Esophagus muscularis mucosa (tissue), 4 donors: ENCODE measurements at regions not wholly inside any gene's neighbourhood (a gene's known extent, or its start where the extent isn't known, plus 50 kb on each side); places are given as distances from the start of the nearest gene placed in this dataset.

ENCODE experiments used
- DNase-seq: peaks from one replicate; pipeline ENCODE4 v3.0.0-alpha.2; 2017; ENCODE audit errors: extremely low spot score
- H3K27ac ChIP-seq, 4 donors: fragments of 200-600 bp; sonication (generic); replicated peaks in 1 of 4; 1 replicate in 3 of 4; 2 replicates in 1 of 4; pipeline ENCODE4 v1.5.1; 2016 to 2019; ENCODE audit warnings: mild to moderate bottlenecking in 1 of 4
- H3K27me3 ChIP-seq, 4 donors: fragments of 200-600 bp; sonication (generic); one replicate each; pipeline versions ENCODE4 v1.5.1 to v1.6.0; 2016 to 2019
- H3K36me3 ChIP-seq, 4 donors: fragments of 200-600 bp; sonication (generic); one replicate each; pipeline ENCODE4 v1.5.1; 2016 to 2019
- H3K4me1 ChIP-seq, 4 donors: fragments of 200-600 bp; sonication (generic); one replicate each; pipeline ENCODE4 v1.5.1; 2016 to 2019
- H3K4me3 ChIP-seq, 4 donors: fragments of 200-600 bp; sonication (generic); 1 replicate in 2 of 4; 2 replicates in 2 of 4; pipeline ENCODE4 v1.5.1; 2016 to 2019; ENCODE audit warnings: mild to moderate bottlenecking in 4 of 4, moderate library complexity in 1 of 4
- H3K9me3 ChIP-seq, 4 donors: fragments of 200-600 bp; sonication (generic); 1 replicate in 3 of 4; 2 replicates in 1 of 4; pipeline ENCODE4 v1.5.1; 2016 to 2019
- EP300 ChIP-seq: sonication (generic); formaldehyde crosslinking; IDR thresholded peaks from one replicate; pipeline ENCODE4 v1.6.1; 2017; ENCODE audit warnings: antibody characterized with exemption
- POLR2A ChIP-seq: fragments of 450-650 bp; IDR thresholded peaks from one replicate; pipeline ENCODE4 v1.6.1; 2017; ENCODE audit warnings: antibody characterized with exemption, moderate library complexity, mild to moderate bottlenecking, low read depth
- POLR2AphosphoS5 ChIP-seq, 2 donors: sonication (generic); formaldehyde crosslinking; IDR thresholded peaks; one replicate each; pipeline ENCODE4 v1.6.1; 2017; ENCODE audit warnings: antibody characterized with exemption in 2 of 2
- WGBS: methylation state at CpG from one replicate; pipeline ENCODE4 v1.1.5; 2018; 5-methylcytosine and 5-hydroxymethylcytosine counted together
- intact Hi-C: fragments of 100-400 bp; cut with DNase I; formaldehyde crosslinking; loops from one replicate; pipeline ENCODE4 v1.15.1; 2023
- TF ChIP-seq, protein P1 (sequence below), 3 experiments: fragments of 200-600 bp in 2 of 3; fragments of 450-650 bp in 1 of 3; sonication (generic) in 2 of 3; IDR thresholded peaks; one replicate each; pipeline ENCODE4 v1.5.1; 2017 to 2019; ENCODE audit warnings: antibody characterized with exemption in 3 of 3, mild to moderate bottlenecking in 2 of 3, moderate library complexity in 1 of 3

DNA sequence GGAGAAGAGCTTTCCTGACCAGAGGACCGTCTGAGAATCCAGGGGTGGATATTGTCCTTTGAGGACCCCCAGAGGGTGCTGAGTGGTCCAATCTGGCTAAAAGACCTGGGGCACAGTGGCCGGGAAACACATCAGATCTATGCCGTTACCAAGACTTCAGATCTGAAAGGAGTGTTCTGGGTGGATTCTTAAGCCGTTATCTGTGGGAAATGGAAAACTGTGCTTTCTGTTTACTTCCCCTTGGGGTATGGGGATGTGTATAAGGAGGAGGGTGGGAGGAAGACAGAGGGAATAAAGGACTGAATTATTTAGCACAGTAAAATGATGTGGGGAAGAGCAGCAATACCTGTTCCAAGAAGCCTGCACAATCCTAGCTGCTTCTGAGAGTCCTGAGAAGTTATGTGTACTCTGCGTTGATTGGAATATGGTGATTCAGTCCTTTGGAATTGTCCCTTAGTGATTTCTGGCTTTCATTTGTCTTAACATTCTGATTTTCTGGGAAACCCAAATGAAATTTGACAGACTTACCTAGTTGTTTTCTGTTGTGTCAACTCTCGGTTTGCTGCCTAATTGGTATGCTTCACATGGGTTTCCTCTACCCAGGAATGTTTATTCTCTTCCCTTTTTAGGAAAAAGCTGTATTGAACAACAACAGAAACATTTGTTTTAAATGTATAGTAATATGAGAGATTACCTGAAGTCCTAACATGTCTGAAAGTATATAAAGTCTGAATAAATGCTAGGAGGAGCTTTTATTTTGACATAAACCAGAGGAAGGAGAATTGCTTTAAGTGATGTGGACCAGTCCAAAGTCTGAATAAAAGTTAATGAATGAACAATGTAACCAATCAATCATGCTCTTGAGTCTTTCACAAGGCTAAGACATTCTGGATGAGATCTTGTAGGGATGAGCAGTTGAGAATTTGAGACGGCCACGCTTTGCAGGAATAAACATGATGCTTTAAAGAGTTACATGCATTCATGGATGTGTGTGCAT lies 427.1 kb upstream of the C2CD4B start:
- Histone ChIP-seq H3K9me3 (no peaks in the 10 kb centered on the region), H3K4me3 (no peak overlapping the region), H3K27me3 (no peaks in the 10 kb centered on the region), H3K36me3 (no peaks in the 10 kb centered on the region), H3K27ac (no peak overlapping the region), H3K4me1 (peaks cover 5 to 18% (median 13%) of the 10 kb centered on the region in 4 donors)
- intact Hi-C loops: no loop called here
- no peak for DNase-seq
- 87% methylated on average over 8 of the region's 8 CpGs for WGBS
- TF ChIP-seq, protein P1, sequence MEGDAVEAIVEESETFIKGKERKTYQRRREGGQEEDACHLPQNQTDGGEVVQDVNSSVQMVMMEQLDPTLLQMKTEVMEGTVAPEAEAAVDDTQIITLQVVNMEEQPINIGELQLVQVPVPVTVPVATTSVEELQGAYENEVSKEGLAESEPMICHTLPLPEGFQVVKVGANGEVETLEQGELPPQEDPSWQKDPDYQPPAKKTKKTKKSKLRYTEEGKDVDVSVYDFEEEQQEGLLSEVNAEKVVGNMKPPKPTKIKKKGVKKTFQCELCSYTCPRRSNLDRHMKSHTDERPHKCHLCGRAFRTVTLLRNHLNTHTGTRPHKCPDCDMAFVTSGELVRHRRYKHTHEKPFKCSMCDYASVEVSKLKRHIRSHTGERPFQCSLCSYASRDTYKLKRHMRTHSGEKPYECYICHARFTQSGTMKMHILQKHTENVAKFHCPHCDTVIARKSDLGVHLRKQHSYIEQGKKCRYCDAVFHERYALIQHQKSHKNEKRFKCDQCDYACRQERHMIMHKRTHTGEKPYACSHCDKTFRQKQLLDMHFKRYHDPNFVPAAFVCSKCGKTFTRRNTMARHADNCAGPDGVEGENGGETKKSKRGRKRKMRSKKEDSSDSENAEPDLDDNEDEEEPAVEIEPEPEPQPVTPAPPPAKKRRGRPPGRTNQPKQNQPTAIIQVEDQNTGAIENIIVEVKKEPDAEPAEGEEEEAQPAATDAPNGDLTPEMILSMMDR (IDR thresholded peaks at IDR 0.05): no peak
- TF ChIP-seq POLR2AphosphoS5 (IDR thresholded peaks at IDR 0.05): no peak
- no peak for TF ChIP-seq EP300
- no peak for TF ChIP-seq POLR2A

DNA sequence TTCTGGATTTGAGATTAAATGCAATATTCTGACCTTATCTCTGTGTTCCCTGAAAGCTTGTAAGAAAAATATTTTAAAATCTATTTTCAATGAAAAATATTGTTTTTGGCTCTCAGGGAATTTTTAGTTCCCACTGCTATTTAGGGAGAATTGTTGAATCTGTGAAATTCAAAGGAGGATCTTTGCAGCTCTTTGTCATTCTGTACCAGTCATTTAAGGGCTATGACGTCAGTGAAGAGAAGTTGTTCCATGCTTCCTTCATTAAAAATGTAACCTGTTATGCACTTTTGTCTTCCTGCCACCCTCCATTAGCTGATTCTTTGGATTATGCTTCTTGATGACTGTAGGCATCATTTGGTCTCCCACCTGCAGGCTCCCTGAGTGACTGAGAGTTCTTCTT lies 427.8 kb upstream of the C2CD4B start:
- no peak for DNase-seq
- H3K9me3 ChIP-seq: no peaks in the 10 kb centered on the region
- no peak for TF ChIP-seq POLR2AphosphoS5 (IDR thresholded peaks at IDR 0.05)
- no peak for TF ChIP-seq EP300
- TF ChIP-seq, protein P1 (IDR thresholded peaks at IDR 0.05): no peak
- TF ChIP-seq POLR2A: no peak
- H3K4me1 ChIP-seq: peaks cover 5 to 18% (median 13%) of the 10 kb centered on the region in 4 donors
- H3K4me3 ChIP-seq: no peak overlapping the region
- 65% methylated on average over 1 of the region's 1 CpG for WGBS
- H3K27ac ChIP-seq: no peak overlapping the region
- H3K36me3 ChIP-seq: no peaks in the 10 kb centered on the region
- intact Hi-C loops: no loop called here
- no peaks in the 10 kb centered on the region for H3K27me3 ChIP-seq

DNA sequence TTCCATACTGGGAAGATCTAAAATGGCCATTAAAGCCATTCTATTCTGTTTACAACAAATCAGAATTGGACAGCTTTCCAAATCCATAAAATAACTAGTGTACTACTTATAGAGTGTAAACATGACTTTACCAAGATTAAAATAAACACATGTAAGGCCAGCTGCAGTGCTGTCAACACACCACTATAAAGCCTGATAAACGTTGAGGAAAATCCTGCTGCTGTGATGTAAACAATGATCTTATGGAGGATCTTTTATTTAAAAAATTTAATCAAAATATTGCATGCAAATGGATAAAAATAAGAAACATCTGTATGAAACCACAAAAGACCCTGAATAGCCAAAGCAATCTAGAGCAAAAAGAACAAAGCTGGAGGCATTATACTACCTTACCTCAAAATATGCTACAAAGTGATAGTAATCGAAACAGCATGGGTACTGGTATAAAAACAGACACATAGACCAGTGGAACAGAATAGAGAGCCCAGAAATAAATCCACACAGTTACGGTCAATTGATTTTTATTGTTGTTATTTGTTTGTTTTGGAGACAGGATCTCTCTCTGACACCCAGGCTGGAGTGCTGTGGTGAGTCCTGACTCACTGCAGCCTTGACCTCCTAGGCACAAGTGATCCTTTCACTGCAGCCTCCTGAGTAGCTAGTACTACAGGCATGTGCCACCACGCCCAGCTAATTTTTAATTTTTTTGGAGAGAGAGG lies 428.8 kb upstream of the C2CD4B start:
- Histone ChIP-seq H3K36me3 (no peaks in the 10 kb centered on the region), H3K4me1 (peaks cover 5 to 17% (median 13%) of the 10 kb centered on the region in 4 donors), H3K9me3 (no peaks in the 10 kb centered on the region), H3K27me3 (no peaks in the 10 kb centered on the region), H3K27ac (no peak overlapping the region), H3K4me3 (no peak overlapping the region)
- DNase-seq: no peak
- 86% methylated on average over 4 of the region's 4 CpGs for WGBS
- TF ChIP-seq POLR2A (no peak), EP300 (no peak), POLR2AphosphoS5 (IDR thresholded peaks at IDR 0.05) (no peak)
- TF ChIP-seq, protein P1 (IDR thresholded peaks at IDR 0.05): no peak
- intact Hi-C loops: no loop called here

DNA sequence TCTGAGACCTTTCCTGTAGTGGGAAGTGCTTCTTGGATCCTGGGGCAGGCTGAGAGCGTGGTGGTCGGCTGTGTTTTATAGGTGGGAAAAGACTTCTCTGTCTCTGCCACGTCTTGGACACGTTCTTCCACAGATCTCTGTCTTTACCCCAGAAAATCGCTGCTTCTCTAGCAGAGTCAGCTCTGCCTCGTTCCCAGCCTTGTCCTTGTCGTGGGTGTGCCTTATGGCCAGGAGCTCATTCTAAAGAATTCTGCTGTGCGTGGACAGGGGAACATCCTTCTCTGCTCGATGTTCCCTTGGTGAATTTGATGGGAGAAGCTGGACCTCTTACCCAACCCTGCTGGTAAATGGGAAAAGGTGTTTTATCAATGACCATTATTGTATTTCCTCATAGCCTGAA lies 433.1 kb upstream of the C2CD4B start:
- H3K36me3 ChIP-seq: no peaks in the 10 kb centered on the region
- TF ChIP-seq POLR2AphosphoS5 (IDR thresholded peaks at IDR 0.05) (no peak), EP300 (no peak), POLR2A (no peak)
- TF ChIP-seq, protein P1 (IDR thresholded peaks at IDR 0.05): no peak
- no peak for DNase-seq
- intact Hi-C loops: no loop called here
- no peaks in the 10 kb centered on the region for H3K9me3 ChIP-seq
- H3K27ac ChIP-seq: no peak overlapping the region
- WGBS: 77% methylated on average over 9 of the region's 9 CpGs
- H3K4me3 ChIP-seq: no peak overlapping the region
- H3K4me1 ChIP-seq: peaks cover 0 to 10% (median 0%) of the 10 kb centered on the region in 4 donors
- H3K27me3 ChIP-seq: no peaks in the 10 kb centered on the region
